ENCODE measurements at regions not wholly inside any gene's neighbourhood (a gene's known extent, or its start where the extent isn't known, plus 50 kb on each side); places are given as distances from the start of the nearest gene placed in this dataset.
"Not testable (repeated sequence)": the region's sequence is repeated elsewhere in the genome, so short reads cannot be mapped to it uniquely, and the experiment has no call there.

- TF ChIP-seq CTCF (IDR thresholded peaks at IDR 0.05; ENCODE audit: extremely low read depth, missing control alignments): no peak
- no peak for DNase-seq (ENCODE audit: low spot score)
Observed at GRCh38 chr1:164452549-164452948, 106.4 kb upstream of the PBX1 start.

GRCh38 chr1:164456272-164456671, 102.7 kb upstream of the PBX1 start:
- DNase-seq (ENCODE audit: low spot score): no peak
- TF ChIP-seq CTCF (IDR thresholded peaks at IDR 0.05; ENCODE audit: extremely low read depth, missing control alignments): no peak

- DNase-seq (ENCODE audit: low spot score): not testable (repeated sequence)
Observed at GRCh38 chr1:164459176-164459575, 99.8 kb upstream of the PBX1 start.

GRCh38 chr1:164466001-164466421, 93.0 kb upstream of the PBX1 start:
- DNase-seq (ENCODE audit: low spot score): no peak
- TF ChIP-seq CTCF (IDR thresholded peaks at IDR 0.05; ENCODE audit: extremely low read depth, missing control alignments): no peak

GRCh38 chr1:164466429-164466828, 92.6 kb upstream of the PBX1 start:
- DNase-seq (ENCODE audit: low spot score): no peak
- no peak for TF ChIP-seq CTCF (IDR thresholded peaks at IDR 0.05; ENCODE audit: extremely low read depth, missing control alignments)

GRCh38 chr1:164470996-164471395, 88.0 kb upstream of the PBX1 start:
- no peak for DNase-seq (ENCODE audit: low spot score)

GRCh38 chr1:164472841-164473240, 86.1 kb upstream of the PBX1 start:
- DNase-seq (ENCODE audit: low spot score): no peak
- no peak for TF ChIP-seq CTCF (IDR thresholded peaks at IDR 0.05; ENCODE audit: extremely low read depth, missing control alignments)

More at GRCh38 chr1:164470996-164471395, 88.0 kb upstream of the PBX1 start:
- TF ChIP-seq CTCF (IDR thresholded peaks at IDR 0.05; ENCODE audit: extremely low read depth, missing control alignments): no peak

- DNase-seq (ENCODE audit: low spot score): no peak
- no peak for TF ChIP-seq CTCF (IDR thresholded peaks at IDR 0.05; ENCODE audit: extremely low read depth, missing control alignments)
Observed at GRCh38 chr1:164473544-164473943, 85.4 kb upstream of the PBX1 start.

All from GM20000 (cell line).